NOMO-1 treated with dmso at 0.1 percent for 144 hours (cell line): ENCODE measurements at regions not wholly inside any gene's neighbourhood (a gene's known extent, or its start where the extent isn't known, plus 50 kb on each side); places are given as distances from the start of the nearest gene placed in this dataset.
"Not testable (repeated sequence)": the region's sequence is repeated elsewhere in the genome, so short reads cannot be mapped to it uniquely, and the experiment has no call there.

Experiments used
- DNase-seq: peaks from one replicate; lab custom pipeline; 2025; ENCODE audit not compliant: unreplicated experiment; lab: John Stamatoyannopoulos, UW

DNA sequence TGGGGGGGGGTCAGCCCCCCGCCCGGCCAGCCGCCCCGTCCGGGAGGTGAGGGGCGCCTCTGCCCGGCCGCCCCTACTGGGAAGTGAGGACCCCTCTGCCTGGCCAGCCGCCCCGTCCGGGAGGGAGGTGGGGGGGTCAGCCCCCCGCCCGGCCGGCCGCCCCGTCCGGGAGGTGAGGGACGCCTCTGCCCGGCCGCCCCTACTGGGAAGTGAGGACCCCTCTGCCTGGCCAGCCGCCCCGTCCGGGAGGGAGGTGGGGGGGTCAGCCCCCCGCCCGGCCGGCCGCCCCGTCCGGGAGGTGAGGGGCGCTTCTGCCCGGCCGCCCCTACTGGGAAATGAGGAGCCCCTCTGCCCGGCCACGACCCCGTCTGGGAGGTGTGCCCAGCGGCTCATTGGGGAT lies 210.7 kb upstream of the RPL34 start:
- not testable (repeated sequence) for DNase-seq

DNA sequence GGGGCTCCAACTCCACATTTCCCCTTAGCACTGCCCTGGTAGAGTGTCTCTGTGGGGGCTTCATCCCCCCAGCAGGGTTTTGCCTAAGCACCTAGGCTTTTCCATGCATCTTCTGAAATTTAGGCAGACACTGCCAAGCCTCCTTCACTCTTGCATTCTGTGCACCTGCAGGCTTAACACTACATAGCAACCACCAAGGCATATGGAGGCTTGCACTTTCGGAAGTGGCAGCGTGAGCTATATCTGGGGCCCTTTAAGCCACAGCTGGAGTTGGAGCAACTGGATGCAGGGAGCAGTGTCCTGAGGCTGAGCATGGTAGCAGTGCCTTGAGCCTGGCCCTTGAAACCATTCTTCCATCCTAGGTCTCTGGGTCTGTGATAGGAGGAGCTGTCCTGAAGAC lies 214.8 kb upstream of the RPL34 start:
- no peak for DNase-seq

DNA sequence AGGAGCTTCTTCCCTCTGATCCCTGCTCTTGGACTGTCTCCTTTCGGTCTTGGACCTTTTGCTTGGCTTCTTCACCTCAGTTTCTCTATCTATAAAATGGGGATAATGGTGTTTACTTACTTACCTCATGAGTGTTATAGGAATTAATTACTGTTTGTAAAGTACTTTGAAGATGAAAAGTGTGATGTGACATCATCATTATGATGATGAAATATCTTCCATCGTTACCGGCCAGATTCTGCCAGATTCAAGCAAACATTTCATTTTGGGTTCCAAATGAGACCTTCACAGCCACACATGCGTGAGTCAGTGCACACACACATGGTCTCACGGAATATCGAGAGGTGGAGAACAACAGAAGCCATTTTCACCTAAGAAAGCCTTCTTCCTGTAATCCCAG lies 220.1 kb upstream of the RPL34 start:
- no peak for DNase-seq

DNA sequence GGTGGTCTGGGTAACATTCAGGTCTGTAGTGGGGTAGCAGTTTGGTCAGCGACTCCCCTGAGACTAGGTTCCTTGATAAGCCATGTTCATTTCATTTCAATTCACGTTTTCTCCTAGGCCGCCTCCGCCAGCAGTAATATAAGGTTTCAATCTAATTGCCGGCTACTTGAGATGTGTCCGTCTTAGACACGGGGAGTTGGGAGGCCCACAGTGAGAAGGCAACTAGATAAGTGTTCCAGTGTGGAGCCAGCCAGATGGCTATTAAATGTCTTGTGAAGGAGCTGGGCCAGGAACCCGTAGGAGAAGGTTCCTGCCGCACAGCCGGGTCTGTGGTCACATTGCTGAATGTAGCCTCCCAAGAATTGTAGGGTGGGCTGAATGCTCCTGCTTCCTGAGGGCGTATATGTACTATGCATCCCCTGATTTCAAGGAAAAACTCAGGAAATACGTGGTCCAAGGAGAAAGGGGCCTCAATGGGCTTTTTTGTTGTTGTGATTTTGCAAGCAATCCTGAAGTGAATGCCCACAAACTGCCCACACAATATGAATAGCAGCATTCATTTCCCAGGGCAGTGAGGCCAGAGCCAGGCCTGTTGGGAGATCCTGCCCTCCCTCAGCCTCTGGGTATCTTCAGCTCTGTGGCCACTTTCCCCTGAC lies 220.6 kb upstream of the RPL34 start:
- DNase-seq = no peak

DNA sequence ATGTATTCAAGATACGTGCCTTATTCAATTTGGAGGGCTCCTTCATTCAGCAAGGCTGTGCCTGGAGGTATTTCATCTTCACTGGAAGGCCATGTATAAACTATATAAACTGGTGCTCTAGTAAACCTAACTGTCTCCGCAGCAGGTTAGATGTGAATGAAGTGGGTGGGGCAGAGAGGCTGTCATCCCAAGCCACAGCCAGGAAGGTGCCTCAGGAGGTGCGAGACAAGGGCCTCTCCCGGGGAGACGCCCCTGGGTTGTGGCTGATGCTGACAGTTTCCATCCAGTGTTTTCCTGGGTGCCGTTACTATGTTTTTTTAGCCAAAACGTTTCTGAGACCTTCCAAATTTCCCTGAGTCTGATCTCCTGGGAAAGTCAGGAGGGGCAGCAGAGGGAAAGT lies 221.5 kb upstream of the RPL34 start:
- no peak for DNase-seq

DNA sequence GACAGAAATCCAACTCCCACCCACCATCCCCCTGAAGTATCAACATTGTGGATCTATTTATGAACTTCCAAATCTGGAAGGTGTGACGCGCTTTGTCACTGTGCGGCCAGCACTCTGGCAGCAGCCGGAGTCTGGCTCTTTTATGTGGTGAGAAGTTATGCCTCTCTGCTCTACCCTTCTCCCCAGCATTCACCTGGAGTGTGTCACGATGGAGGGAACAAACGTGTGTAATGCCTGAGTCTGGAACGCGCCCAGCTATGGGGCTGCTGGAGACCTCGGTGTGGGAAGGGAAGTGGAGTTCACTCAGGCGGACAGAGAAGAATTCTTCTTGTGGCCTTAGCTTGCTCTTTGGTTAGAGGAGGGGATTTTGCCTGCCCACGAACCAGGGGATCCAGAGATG lies 222.1 kb upstream of the RPL34 start:
- DNase-seq = no peak

DNA sequence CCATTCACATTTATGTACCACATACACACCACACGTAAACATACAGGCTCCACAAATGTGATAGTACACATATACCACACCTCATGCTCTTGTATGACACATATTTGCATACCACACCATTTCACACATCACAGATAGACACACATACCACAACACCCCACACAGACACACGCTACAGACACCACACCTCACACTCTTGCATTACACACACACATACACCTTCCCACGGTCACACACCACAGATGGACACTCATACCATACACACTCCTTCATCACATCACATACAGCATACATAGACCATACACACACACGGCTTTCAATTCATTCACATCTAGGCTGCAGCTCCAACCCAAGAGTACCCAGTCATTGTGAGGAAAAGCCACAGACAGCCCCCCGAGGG lies 222.5 kb upstream of the RPL34 start:
- DNase-seq = no peak

DNA sequence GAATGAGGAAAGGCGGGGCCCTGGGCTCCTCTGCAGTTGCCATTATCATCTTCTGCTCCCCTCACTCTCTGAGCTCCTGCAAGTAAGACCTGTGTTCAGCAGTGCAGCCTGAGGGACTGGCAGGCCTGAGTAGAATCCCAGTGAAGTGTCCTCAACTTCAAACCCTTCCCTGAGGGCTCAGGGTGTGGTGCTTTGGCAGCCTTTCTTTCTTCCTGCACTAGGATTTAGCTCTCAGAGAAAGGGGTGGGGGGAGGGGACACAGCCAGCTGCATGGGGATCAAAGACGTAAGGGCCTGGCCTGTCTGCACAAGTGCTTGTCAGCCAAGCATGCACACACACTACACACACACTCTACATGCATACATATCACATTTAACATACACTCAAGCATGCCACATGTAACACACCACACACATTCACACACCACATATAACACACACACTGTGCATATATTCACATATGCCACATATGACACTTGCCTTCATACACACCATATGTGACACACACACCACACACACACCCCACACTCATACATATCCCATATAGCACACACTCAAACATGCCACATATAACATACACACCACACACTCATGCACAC lies 223.4 kb upstream of the RPL34 start:
- DNase-seq = no peak

DNA sequence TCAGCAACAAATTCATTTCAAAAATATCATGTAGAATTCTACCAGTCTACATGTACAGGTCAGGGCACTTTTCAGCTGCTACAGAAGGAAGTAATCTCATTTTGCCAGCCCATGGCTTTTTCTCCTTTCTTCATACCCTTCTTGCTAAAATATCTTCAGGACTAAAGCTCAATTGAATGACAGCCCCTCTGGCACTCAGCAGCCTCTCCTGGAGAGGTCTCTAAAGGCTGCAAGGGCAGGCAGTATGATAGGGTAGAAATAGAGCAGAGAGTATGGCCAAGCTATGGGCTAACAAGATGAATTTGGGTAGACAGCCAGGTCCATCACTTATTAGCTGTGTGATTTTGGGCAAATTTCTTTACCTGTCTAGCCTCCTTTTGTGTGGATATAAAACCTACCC lies 224.6 kb upstream of the RPL34 start:
- DNase-seq = no peak

DNA sequence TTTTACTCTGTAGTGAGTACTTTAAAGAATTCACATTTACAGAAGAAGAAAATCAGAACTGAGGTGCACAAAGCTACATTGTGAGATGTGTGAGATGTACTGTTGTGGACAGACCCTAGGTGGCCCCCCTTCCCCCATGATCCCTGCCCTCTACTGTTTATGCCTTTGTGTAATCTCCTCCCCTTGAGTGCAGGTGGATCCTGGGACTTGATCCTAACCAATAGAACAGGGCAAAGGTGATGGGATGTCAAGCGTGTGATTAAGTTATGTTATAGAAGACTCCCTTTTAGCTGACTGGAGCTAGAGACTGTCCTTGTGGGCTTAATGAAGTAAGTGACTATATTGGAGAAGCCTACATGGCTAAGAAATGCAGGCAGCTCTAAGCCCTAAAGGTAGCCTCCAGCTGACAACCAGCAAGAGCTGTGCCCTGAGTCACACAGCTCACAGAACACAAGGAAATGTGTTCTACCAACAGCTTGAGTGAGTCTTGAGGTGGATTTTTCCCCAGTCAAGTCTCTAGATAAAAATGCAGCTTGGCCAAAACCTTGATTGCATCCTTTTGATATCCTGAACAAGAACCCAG lies 225.2 kb upstream of the LEF1 start:
- DNase-seq = no peak

DNA sequence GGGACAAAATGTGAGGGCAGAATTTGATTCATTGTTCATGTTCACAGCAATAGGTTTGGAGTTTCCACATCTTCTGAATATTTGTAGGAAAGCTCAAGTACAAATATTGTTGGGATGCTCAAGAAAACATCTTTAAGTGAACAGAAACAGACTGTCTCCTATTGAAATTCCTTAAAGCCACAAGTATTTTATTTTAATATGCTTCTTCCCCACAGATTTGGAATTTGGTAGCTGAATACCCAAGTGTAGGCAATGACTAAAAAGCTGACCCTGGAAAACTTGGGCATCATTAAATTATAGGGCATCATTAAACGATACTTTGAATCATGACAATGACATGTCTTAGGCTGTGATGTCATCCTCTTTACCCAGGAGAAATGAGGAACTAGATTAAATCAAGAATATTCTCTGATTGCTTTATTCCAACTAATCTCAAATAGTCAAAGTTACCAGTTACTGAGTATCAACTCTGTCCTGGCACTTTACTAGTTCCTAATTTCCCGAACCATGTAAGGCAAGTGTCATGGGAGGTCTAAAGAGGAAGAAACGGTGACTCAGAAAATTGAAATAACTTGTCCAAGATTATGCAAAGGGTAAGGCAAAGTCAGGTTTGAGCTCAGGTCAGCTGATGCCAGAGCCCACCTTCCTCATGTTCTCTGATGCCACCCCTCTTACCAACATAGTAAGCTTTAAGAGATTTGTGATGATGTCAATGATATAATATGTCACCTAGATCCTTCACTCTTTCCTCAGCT lies 223.1 kb upstream of the LEF1 start:
- no peak for DNase-seq

DNA sequence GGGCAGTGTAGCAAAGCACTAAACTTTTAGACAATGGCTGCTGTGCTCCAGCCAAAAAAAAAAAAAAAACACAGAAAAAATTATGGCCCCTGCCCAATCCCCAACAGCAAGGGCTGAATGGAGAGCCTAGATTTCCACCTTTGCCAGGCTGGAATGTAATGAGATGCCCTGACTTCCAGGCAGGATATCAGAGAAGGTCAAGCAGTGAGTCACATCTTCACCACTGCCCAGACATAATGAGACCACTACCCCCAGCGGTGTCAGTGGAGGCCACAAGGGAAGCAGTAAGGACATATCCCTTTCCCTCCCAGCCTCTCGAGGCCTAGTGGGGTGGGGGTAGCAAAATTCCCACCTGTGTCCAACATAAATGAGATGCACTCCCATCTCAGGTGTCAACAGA lies 216.3 kb upstream of the LEF1 start:
- DNase-seq = no peak

DNA sequence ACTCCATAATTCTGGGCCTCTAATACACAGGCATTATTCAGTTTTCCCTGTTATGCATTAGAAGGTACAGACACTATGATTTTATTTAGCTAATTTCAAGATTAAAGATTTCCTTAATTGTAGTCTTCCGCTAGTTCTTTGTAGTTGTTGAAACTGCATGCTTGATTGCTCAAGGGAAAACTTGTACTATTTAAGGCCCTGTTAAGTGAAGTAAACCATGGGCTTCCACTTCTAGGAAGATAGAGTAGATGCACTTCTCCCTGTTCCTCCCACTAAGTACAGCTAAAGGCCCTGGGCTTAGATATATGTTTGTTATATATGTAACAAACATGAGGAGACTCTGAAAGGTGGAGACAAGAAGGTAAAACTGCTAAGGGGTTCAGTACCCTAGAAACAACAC lies 215.8 kb upstream of the LEF1 start:
- DNase-seq = no peak

DNA sequence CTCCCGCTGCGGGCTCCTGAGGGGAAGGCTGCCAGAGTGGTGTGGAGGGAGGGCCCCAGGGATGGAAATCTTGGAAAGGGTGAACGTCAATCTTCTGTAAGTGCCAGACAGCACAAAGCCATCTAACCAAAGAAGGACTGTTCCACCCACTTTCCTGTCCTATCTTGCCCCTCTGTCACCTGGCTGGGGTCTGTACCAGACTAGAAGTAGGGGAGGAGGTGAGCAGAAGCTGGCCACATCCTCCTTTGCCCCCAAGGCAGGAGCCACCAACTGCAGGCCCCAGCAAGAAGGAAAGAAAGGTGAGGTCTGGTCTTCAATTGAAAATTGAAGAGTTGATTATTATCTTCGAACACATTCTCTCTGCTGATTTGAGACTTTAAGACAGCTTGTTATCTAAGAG lies 214.4 kb upstream of the LEF1 start:
- DNase-seq = no peak

DNA sequence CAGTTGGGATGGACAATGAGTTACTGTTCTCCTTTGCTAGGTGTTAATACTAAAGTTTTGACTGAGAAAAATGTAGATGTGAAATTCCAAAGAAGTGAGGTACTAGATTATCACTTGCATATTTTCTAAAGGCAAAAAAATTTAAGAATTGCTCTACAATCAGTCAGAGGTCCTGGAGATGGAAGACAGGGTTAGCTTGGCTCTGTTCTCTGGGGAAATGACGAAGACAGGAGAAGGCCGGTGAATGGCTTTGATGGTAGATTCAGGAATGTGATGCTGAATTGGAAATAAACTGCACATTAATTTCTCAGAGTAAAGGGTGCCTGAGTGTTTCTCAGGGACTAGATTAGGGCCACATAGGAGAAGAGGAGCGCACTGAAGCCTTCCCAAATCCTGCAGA lies 214.0 kb upstream of the LEF1 start:
- no peak for DNase-seq

DNA sequence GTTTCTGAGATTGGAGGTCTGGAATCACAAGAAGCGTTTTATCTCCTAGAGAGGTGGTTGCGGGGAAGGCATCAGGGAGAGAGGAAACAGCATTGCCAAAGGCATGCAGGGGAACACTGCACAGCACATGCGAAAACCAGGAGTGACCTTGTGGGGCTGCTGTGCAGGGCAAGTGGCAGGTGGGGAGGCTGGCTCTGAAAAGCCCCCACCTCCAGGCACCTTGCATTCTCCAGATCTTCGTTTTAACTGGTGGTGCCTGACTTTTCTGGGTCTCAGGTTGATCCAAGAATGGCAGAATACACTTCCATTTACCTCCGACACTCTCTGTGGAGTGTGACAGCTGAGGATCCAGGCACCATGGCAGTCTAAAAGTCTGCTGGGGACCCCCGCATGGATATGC lies 209.4 kb upstream of the LEF1 start:
- DNase-seq = no peak

DNA sequence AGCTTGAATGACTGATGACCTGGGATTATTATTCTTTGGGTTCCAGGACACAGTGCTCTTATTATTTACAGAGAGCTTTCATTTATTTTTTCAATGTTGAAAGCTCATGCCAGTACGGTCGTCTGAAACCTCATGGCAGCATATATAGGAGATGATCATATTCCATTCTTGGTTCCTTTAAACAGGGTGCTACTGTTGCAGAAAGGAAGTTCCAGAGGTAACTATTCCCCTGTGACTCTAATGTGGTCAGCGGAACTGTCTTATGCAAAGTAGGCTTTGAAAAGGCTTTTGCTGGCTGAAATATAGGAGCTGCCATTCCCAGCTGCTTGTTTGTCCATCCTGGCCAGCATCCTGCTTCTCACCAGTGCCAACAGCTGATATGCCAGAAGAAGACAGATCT lies 208.3 kb upstream of the LEF1 start:
- no peak for DNase-seq

DNA sequence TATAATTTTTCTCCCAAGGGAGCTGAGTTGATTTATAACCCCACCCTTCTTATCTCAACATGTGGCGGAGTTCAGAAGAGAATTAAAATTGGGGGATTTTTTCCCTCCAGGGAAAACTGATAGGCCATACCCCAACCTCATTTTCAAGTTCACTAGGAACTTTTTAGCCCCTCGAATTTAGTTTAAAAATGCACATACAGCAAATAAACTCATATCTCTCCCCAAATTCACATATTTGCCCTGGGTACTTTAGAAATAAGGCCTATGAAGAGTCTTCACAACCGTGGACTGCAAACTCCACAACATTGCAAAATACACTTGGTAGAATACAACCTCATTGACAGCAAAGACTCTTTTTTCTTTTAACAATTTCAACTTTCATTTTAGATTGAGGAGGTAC lies 206.7 kb upstream of the LEF1 start:
- DNase-seq = no peak

DNA sequence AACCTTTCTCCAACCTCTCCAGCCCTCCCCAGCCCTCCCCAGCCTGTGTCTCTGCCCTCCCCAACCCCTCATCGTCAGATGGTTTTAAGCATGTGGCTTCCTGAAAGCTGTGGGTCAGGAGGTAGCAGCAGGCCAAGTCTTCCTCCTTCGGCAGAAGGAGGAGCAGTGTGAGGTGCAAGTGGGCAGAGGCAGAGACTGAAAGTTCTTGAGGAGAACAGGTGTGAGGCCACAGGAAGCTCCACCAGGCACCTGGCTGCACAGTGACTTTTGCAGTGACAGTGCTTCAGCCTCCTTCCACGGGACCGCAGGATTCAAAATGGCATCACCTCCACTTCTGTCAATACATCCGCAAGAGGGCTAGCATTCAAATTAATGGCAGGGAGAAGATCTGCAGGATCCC lies 203.9 kb upstream of the LEF1 start:
- DNase-seq = no peak

DNA sequence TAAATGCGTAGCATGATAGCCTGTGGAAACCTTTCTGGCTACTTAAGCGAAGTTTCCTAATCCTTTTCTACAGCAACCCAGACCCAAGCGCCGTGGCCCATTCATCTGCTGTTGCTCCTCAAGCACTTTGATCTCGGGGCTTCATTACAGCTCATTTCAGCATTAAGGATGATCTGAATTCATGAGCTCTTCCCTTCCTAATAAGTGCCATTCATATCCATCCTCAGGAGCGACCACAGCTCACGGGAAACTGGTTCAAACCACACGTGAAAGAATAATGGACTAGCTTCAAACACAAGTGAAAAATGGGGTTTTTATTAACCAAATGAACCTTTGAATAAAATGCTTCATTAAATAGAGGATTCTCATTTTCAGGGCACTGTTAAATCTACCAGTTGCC lies 202.6 kb upstream of the LEF1 start:
- DNase-seq = no peak

DNA sequence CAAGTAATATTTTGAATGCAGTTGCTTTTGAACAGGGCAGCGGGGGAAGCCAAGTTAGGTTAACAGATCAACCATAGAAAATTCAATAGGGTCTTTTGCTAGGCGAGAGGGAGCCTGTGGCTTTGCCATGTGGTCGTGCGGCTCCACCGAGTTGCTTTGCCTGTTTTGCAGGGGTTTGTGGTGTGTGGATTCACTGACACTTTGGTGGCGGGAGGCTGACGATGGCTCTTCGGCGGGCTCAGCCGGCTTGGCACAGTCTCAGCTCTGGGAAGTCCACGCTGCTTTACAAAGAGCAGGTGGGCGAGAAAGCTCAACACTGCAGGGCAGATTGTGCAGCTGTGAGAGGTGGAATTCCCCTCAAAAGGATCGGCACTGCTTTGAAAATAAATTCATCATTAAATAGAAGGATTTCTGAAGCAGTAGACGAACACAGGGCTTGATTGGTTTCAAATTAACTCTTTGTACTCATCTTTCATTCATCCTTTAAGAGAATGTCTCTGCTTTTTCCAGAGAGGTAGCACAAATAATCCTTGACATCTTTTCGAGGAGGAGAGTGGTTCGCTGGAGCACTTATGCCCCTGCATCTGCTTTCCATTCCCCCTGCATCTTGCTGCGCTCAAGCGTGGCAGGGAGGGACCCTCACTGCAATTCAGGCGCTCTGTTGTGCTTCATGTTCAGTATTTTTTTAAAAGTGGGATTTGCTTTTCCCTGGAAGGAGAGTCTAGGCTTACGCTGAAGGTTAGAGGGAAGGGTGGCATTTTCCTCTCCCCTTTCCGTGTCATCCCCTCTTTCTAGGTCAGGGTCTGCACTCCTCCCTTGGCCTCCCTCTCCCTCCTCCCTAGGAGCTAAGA lies 201.8 kb upstream of the LEF1 start:
- no peak for DNase-seq
